Vagina (tissue), 2 donors: ENCODE measurements at regions not wholly inside any gene's neighbourhood (a gene's known extent, or its start where the extent isn't known, plus 50 kb on each side); places are given as distances from the start of the nearest gene placed in this dataset.

ENCODE experiments used
- CTCF ChIP-seq, 3 experiments: fragments of 450-650 bp in 2 of 3; fragments of 200-600 bp in 1 of 3; sonication (generic) in 1 of 3; IDR thresholded peaks; one replicate each; pipeline ENCODE4 v1.5.1; 2017 to 2019; ENCODE audit warnings: antibody characterized with exemption in 3 of 3, mild to moderate bottlenecking in 2 of 3, moderate library complexity in 2 of 3
- POLR2A ChIP-seq, 2 donors: fragments of 450-650 bp; IDR thresholded peaks; one replicate each; pipeline ENCODE4 v1.6.1; 2017; ENCODE audit warnings: antibody characterized with exemption in 2 of 2, mild to moderate bottlenecking in 2 of 2, moderate library complexity in 2 of 2
- POLR2AphosphoS5 ChIP-seq, 2 donors: sonication (generic); formaldehyde crosslinking; IDR thresholded peaks; one replicate each; pipeline ENCODE4 v1.9.0; 2017; ENCODE audit warnings: antibody characterized with exemption in 2 of 2, mild to moderate bottlenecking in 2 of 2, low read depth in 1 of 2; ENCODE audit not compliant: insufficient read depth in 1 of 2

DNA sequence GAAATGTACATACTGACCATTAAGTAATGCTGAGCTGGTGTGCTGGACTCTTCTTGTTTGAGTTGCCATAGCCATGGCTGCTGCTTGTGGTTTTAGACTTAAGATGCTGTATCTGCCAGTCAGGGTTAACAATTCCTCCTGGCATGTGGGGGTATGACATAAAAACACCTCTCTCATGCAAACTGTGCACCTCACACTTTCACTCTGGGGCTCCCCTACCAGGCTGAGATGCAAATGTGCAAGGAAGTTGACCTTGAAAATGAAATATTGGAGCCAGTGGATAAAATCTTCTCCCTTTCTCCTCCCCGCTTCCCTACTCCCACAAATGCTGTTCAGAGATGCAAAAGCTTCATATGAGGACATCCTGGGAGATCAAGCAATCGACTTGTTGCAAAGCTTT lies 198.8 kb downstream of the FCRL5 start:
- no peak for TF ChIP-seq CTCF (IDR thresholded peaks at IDR 0.05)
- no peak for TF ChIP-seq POLR2A (IDR thresholded peaks at IDR 0.05)
- no peak for TF ChIP-seq POLR2AphosphoS5 (IDR thresholded peaks at IDR 0.05; ENCODE audit: insufficient read depth in 1 of 2, low read depth in 1 of 2)
